Small intestine (tissue), 7 donors: ENCODE measurements at regions not wholly inside any gene's neighbourhood (a gene's known extent, or its start where the extent isn't known, plus 50 kb on each side); places are given as distances from the start of the nearest gene placed in this dataset.

Source experiments
- DNase-seq, 2 donors: peaks; one replicate each; pipeline versions ENCODE4 v3.0.0 to v3.0.0-alpha.2; 2013
- FAIRE-seq: peaks from 2 replicates; lab custom pipeline; 2012; peaks lifted over from hg19 to GRCh38; lab: Jason Lieb, UNC
- H3K27ac ChIP-seq, 3 donors: one replicate each; pipeline ENCODE4 v1.5.1; 2013; ENCODE audit warnings: low read length in 2 of 3, mild to moderate bottlenecking in 2 of 3, control low read depth in 1 of 3, inconsistent platforms in 1 of 3, low read depth in 1 of 3, moderate library complexity in 1 of 3
- H3K27me3 ChIP-seq, 3 donors: one replicate each; pipeline ENCODE4 v1.6.1; 2013; ENCODE audit warnings: low read length in 3 of 3, inconsistent platforms in 1 of 3; ENCODE audit not compliant: control insufficient read depth in 3 of 3, insufficient read depth in 3 of 3
- H3K36me3 ChIP-seq, 3 donors: one replicate each; pipeline ENCODE4 v1.6.1; 2013; ENCODE audit warnings: low read length in 3 of 3, inconsistent platforms in 1 of 3, low read depth in 1 of 3, mild to moderate bottlenecking in 1 of 3, moderate library complexity in 1 of 3; ENCODE audit not compliant: control insufficient read depth in 3 of 3, insufficient read depth in 2 of 3
- H3K4me1 ChIP-seq, 3 donors: one replicate each; pipeline ENCODE4 v1.6.1; 2013; ENCODE audit warnings: low read length in 2 of 3, inconsistent platforms in 1 of 3, low read depth in 1 of 3, mild to moderate bottlenecking in 1 of 3, moderate library complexity in 1 of 3; ENCODE audit not compliant: control insufficient read depth in 3 of 3, insufficient read depth in 2 of 3
- H3K4me3 ChIP-seq, 3 donors: one replicate each; pipeline ENCODE4 v1.5.1; 2013; ENCODE audit warnings: low read length in 3 of 3, control low read depth in 1 of 3, inconsistent platforms in 1 of 3, low read depth in 1 of 3, mild to moderate bottlenecking in 1 of 3, moderate library complexity in 1 of 3
- H3K9me3 ChIP-seq, 2 donors: one replicate each; pipeline ENCODE4 v1.6.1; 2013; ENCODE audit warnings: low read depth in 1 of 2, low read length in 1 of 2; ENCODE audit not compliant: control insufficient read depth in 2 of 2, insufficient read depth in 1 of 2
- WGBS, 3 donors: extraction: QIAGEN DNeasy Blood & Tissue Kit; methylation state at CpG; one replicate each; pipeline ENCODE4 v1.1.7; 2013; 5-methylcytosine and 5-hydroxymethylcytosine counted together
- donor health status: healthy with polysubstance abuse.
- donor health status: control.
- donor health status: control.
- donor health status: Bipolar disorder and iron deficiency.
- donor health status: healthy.

DNA sequence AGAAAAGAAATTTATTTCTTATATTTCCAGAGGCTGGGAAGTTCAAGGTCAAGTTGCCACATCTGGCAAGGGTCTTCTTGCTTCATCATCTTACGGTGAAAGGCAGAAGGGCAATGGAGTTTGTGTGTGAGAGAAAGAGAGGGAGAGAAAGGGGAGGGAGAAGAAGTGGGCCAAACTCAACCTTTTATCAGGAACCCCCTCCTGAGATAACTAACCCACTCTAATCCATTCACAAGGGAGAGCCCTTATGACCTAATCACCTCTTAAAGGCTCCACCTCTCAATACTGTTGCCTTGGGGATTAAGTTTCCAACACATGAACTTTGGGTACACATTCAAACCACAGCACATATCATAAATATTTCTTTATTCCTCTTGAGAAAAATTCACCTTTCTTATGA is 203.3 kb upstream of the FAM241A start:
- no peak overlapping the region for H3K27ac ChIP-seq
- no peaks in the 10 kb centered on the region for H3K9me3 ChIP-seq
- WGBS, 3 donors = 89 to 91% (median 89%) methylated on average over 1 of the region's 1 CpG
- DNase-seq (peak in 1 of 2 donors; percentile 24), FAIRE-seq (no peak)
- H3K27me3 ChIP-seq = no peaks in the 10 kb centered on the region
- no peak overlapping the region for H3K4me3 ChIP-seq
- no peaks in the 10 kb centered on the region for H3K36me3 ChIP-seq
- no peaks in the 10 kb centered on the region for H3K4me1 ChIP-seq

DNA sequence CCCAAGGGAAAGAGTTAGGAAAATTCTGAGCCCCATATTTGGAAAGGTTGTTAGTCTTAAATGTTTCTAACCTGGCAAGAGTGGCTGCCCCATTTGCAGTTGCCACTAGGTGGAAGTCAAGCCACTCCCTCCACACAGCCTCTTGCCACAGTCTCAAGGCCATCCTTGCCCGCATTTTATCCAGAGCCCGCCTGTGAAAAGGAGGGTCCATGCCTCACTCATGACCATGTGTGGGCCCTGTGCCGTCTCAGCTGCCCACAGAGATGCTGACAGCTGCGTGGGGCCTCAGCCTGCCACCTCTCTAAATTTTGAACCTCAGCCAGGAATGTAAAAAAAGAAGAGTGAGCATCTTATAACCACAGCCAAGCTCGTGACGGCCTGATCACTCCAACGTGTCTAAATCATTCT is 201.5 kb upstream of the FAM241A start:
- DNase-seq (peak; percentile 58 to 60), FAIRE-seq (no peak)
- no peaks in the 10 kb centered on the region for H3K9me3 ChIP-seq
- no peaks in the 10 kb centered on the region for H3K36me3 ChIP-seq
- WGBS, 3 donors = 11 to 30% (median 17%) methylated on average over 7 of the region's 7 CpGs
- H3K4me1 ChIP-seq = no peaks in the 10 kb centered on the region
- no peak overlapping the region for H3K4me3 ChIP-seq
- H3K27me3 ChIP-seq = no peaks in the 10 kb centered on the region
- H3K27ac ChIP-seq = no peak overlapping the region

DNA sequence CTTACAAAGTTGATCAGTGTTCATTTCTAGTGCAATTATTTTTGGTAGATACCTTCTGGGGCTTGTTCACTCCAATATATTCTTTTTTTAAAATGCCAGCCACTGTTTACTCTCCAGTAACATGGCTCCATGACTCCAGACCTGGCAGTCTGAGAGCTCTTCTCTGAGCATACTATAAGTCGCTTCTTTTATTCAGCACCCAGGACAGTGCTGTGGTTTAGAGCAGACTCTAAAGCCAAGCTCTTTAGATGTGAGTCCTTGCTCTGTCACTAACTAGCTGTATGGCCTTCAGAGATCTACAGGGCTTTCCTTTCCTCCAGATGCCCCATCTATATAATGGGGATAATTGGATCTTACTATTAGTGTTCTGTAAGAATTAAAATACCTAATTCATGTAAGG is 200.2 kb upstream of the FAM241A start:
- H3K4me3 ChIP-seq = no peak overlapping the region
- 69 to 75% (median 72%) methylated on average over 1 of the region's 1 CpG for WGBS, 3 donors
- no peak overlapping the region for H3K27ac ChIP-seq
- no peaks in the 10 kb centered on the region for H3K36me3 ChIP-seq
- DNase-seq (no peak), FAIRE-seq (no peak)
- no peaks in the 10 kb centered on the region for H3K27me3 ChIP-seq
- no peaks in the 10 kb centered on the region for H3K9me3 ChIP-seq
- H3K4me1 ChIP-seq = no peaks in the 10 kb centered on the region

DNA sequence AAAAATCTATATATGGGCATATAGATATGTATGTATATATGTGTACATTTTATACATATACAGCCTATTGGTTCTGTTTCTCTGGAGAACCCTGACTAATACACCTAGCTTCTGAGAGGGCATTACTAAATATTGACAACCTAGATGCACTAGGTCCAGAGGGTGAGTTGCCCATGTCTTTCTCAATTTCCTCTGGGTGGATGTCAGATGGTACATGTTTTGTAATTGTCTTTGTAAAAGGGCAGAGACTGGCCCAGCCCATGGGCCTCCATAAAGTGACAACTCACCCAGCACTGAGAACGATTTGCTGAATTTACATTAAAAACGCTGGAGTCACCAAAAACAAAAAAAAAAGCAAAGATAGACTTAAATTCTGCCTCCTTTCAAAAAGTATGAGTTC is 198.5 kb upstream of the FAM241A start:
- H3K27ac ChIP-seq = no peak overlapping the region
- FAIRE-seq (no peak), DNase-seq (no peak)
- no peaks in the 10 kb centered on the region for H3K36me3 ChIP-seq
- no peaks in the 10 kb centered on the region for H3K27me3 ChIP-seq
- H3K4me1 ChIP-seq = no peaks in the 10 kb centered on the region
- WGBS, 3 donors = 85 to 93% (median 85%) methylated on average over 2 of the region's 2 CpGs
- no peak overlapping the region for H3K4me3 ChIP-seq
- H3K9me3 ChIP-seq = no peaks in the 10 kb centered on the region

GRCh38 chr4:111952688-111953087 is 192.6 kb upstream of the FAM241A start:
- FAIRE-seq (no peak), DNase-seq (no peak)
- H3K4me1 ChIP-seq = no peaks in the 10 kb centered on the region
- no peaks in the 10 kb centered on the region for H3K36me3 ChIP-seq
- no peaks in the 10 kb centered on the region for H3K27me3 ChIP-seq
- no peak overlapping the region for H3K4me3 ChIP-seq
- H3K9me3 ChIP-seq = peaks cover 0 to 5% of the 10 kb centered on the region in 2 donors
- no peak overlapping the region for H3K27ac ChIP-seq

GRCh38 chr4:111954550-111954949 is 190.7 kb upstream of the FAM241A start:
- FAIRE-seq (no peak), DNase-seq (no peak)
- no peak overlapping the region for H3K27ac ChIP-seq
- H3K36me3 ChIP-seq = no peaks in the 10 kb centered on the region
- WGBS, 3 donors = 84 to 87% (median 86%) methylated on average over 1 of the region's 1 CpG
- no peaks in the 10 kb centered on the region for H3K27me3 ChIP-seq
- no peak overlapping the region for H3K4me3 ChIP-seq
- H3K9me3 ChIP-seq = peaks cover 0 to 5% of the 10 kb centered on the region in 2 donors
- peaks cover 0 to 3% (median 0%) of the 10 kb centered on the region in 3 donors for H3K4me1 ChIP-seq

DNA sequence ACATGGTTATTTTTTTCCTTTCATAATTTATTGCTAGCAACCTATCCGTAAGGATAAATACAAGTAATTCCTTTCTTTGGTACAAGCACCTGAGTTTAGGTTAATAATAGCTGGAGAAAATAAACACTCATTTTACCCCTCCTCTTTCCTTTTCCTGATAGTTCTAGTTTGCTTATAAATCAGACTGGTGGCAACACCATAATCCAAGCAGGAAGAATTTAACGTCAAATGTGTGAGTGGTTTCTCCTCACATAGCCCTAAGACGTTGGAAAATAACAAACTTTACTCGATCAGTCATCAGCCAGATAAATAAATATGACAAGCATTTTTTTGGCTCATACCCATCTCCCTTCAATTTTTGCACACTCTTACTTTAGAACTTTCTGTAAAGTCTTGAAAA is 190.3 kb upstream of the FAM241A start:
- DNase-seq = no peak
- Histone ChIP-seq H3K27ac (no peak overlapping the region), H3K9me3 (peaks cover 0 to 5% of the 10 kb centered on the region in 2 donors), H3K36me3 (no peaks in the 10 kb centered on the region), H3K4me3 (no peak overlapping the region), H3K27me3 (no peaks in the 10 kb centered on the region), H3K4me1 (peaks cover 0 to 3% (median 0%) of the 10 kb centered on the region in 3 donors)
- 58 to 75% (median 64%) methylated on average over 4 of the region's 4 CpGs for WGBS, 3 donors
- no peak for FAIRE-seq

DNA sequence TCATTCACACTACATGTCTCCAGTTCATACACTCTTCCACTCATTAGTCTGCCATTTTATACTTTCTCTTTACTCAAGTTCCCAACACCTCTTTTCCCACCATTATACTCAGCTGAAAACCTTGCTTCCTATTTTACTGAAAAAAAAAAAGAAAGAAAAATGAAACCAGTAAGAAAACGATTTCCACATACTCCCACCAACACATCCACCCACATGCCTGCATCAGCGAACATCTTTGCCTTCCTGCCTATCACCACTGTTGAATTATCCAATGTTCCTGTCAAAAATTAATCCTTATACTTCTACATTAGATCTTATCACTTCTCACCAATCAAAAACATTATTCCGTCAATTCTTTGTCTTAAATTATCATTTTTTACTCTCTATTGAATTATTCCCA is 188.1 kb upstream of the FAM241A start:
- WGBS, 3 donors = 51 to 83% (median 58%) methylated on average over 3 of the region's 3 CpGs
- Histone ChIP-seq H3K4me1 (peaks cover 0 to 3% (median 0%) of the 10 kb centered on the region in 3 donors), H3K36me3 (no peaks in the 10 kb centered on the region), H3K9me3 (peaks cover 0 to 8% of the 10 kb centered on the region in 2 donors), H3K27me3 (no peaks in the 10 kb centered on the region), H3K27ac (no peak overlapping the region), H3K4me3 (no peak overlapping the region)
- no peak for DNase-seq
- FAIRE-seq = no peak

GRCh38 chr4:111957997-111958396 is 187.3 kb upstream of the FAM241A start:
- DNase-seq = peak; percentile 36 to 76
- Histone ChIP-seq H3K4me1 (peaks cover 0 to 3% (median 0%) of the 10 kb centered on the region in 3 donors), H3K9me3 (peaks cover 0 to 8% of the 10 kb centered on the region in 2 donors), H3K4me3 (no peak overlapping the region), H3K36me3 (no peaks in the 10 kb centered on the region), H3K27me3 (no peaks in the 10 kb centered on the region), H3K27ac (peak overlapping the region in 1 of 3 donors; percentile 41)
- 33 to 63% (median 39%) methylated on average over 1 of the region's 1 CpG for WGBS, 3 donors
- FAIRE-seq = no peak
